Astrocyte (in vitro differentiated cells and primary cell): ENCODE measurements at regions not wholly inside any gene's neighbourhood (a gene's known extent, or its start where the extent isn't known, plus 50 kb on each side); places are given as distances from the start of the nearest gene placed in this dataset.

Source experiments
- DNase-seq: peaks from one replicate; pipeline ENCODE4 v3.0.0-alpha.2; 2010; ENCODE audit warnings: low read depth
- FAIRE-seq: peaks from 2 replicates; lab custom pipeline; 2011; peaks lifted over from hg19 to GRCh38; lab: Jason Lieb, UNC
- H2AFZ ChIP-seq: 2 replicates; pipeline ENCODE4 v1.6.0; 2012; ENCODE audit warnings: low read depth, low read length, inconsistent platforms
- H3K27ac ChIP-seq: 2 replicates; pipeline ENCODE4 v1.5.1; 2011; ENCODE audit warnings: low read depth, low read length, inconsistent platforms
- H3K27me3 ChIP-seq: 2 replicates; pipeline ENCODE4 v1.6.0; 2011; ENCODE audit warnings: low read length, inconsistent platforms; ENCODE audit not compliant: insufficient read depth
- H3K36me3 ChIP-seq: 2 replicates; pipeline ENCODE4 v1.5.1; 2011; ENCODE audit warnings: low read length, inconsistent platforms; ENCODE audit not compliant: insufficient read depth
- H3K4me1 ChIP-seq: 2 replicates; pipeline ENCODE4 v1.5.1; 2011; ENCODE audit warnings: low read length, inconsistent platforms; ENCODE audit not compliant: insufficient read depth
- H3K4me2 ChIP-seq: 2 replicates; pipeline ENCODE4 v1.6.0; 2012; ENCODE audit warnings: low read length, inconsistent platforms
- H3K4me3 ChIP-seq: 2 replicates; pipeline ENCODE4 v1.5.1; 2011; ENCODE audit warnings: low read depth, mild to moderate bottlenecking, low read length, inconsistent platforms; ENCODE audit not compliant: insufficient read depth
- H3K79me2 ChIP-seq: 2 replicates; pipeline ENCODE4 v1.6.0; 2012; ENCODE audit warnings: mild to moderate bottlenecking, low read length, inconsistent platforms; ENCODE audit not compliant: insufficient read depth
- H3K9ac ChIP-seq: 2 replicates; pipeline ENCODE4 v1.6.0; 2012; ENCODE audit warnings: mild to moderate bottlenecking, low read length, inconsistent platforms
- H3K9me3 ChIP-seq: 2 replicates; pipeline ENCODE4 v1.5.1; 2012; ENCODE audit warnings: low read depth, mild to moderate bottlenecking, low read length, inconsistent platforms; ENCODE audit not compliant: insufficient read depth
- H4K20me1 ChIP-seq: 2 replicates; pipeline ENCODE4 v1.6.0; 2012; ENCODE audit warnings: low read length, inconsistent platforms; ENCODE audit not compliant: insufficient read depth
- H3K27ac Mint-ChIP-seq: one replicate; pipeline ENCODE4 v1.8.0; 2021; ENCODE audit warnings: mild to moderate bottlenecking, mixed read lengths; ENCODE audit not compliant: unreplicated experiment
- H3K27me3 Mint-ChIP-seq: one replicate; pipeline ENCODE4 v1.8.0; 2021; ENCODE audit warnings: low read depth, mixed read lengths; ENCODE audit not compliant: unreplicated experiment
- H3K36me3 Mint-ChIP-seq: one replicate; pipeline ENCODE4 v1.8.0; 2021; ENCODE audit warnings: low read depth, mixed read lengths; ENCODE audit not compliant: unreplicated experiment
- H3K4me1 Mint-ChIP-seq: one replicate; pipeline ENCODE4 v1.8.0; 2021; ENCODE audit warnings: low read depth, mixed read lengths; ENCODE audit not compliant: unreplicated experiment
- H3K4me3 Mint-ChIP-seq: one replicate; pipeline ENCODE4 v1.8.0; 2021; ENCODE audit warnings: mild to moderate bottlenecking, moderate library complexity, mixed read lengths; ENCODE audit not compliant: unreplicated experiment
- H3K9me3 Mint-ChIP-seq: one replicate; pipeline ENCODE4 v1.8.0; 2021; ENCODE audit warnings: mild to moderate bottlenecking, mixed read lengths; ENCODE audit not compliant: unreplicated experiment
- CTCF ChIP-seq: IDR thresholded peaks from 2 replicates; pipeline ENCODE4 v1.5.1; 2011; ENCODE audit warnings: low read depth, mild to moderate bottlenecking, inconsistent platforms, low read length, moderate library complexity; ENCODE audit not compliant: insufficient read depth
- EZH2 ChIP-seq: IDR thresholded peaks from 2 replicates; pipeline ENCODE4 v1.6.1; 2012; ENCODE audit warnings: mild to moderate bottlenecking, low read length, inconsistent platforms; ENCODE audit not compliant: insufficient read depth

GRCh38 chr16:6946106-6946505 is 386.5 kb upstream of the RBFOX1 start:
- no peaks in the 10 kb centered on the region for H3K9me3 ChIP-seq
- Mint-ChIP-seq H3K27ac (no peak overlapping the region), H3K4me3 (no peak overlapping the region), H3K27me3 (peaks cover 3% of the 10 kb centered on the region), H3K36me3 (no peaks in the 10 kb centered on the region), H3K9me3 (peaks cover 6% of the 10 kb centered on the region), H3K4me1 (no peaks in the 10 kb centered on the region)
- DNase-seq, result no peak
- no peak overlapping the region for H3K4me2 ChIP-seq
- no peaks in the 10 kb centered on the region for H3K36me3 ChIP-seq
- H3K4me3 ChIP-seq, result no peak overlapping the region
- H3K9ac ChIP-seq, result no peak overlapping the region
- no peaks in the 10 kb centered on the region for H4K20me1 ChIP-seq
- H3K27me3 ChIP-seq, result no peaks in the 10 kb centered on the region
- H3K27ac ChIP-seq, result no peak overlapping the region
- no peak for TF ChIP-seq CTCF
- TF ChIP-seq EZH2, result no peak
- no peak for FAIRE-seq
- no peak overlapping the region for H2AFZ ChIP-seq
- no peaks in the 10 kb centered on the region for H3K79me2 ChIP-seq
- no peaks in the 10 kb centered on the region for H3K4me1 ChIP-seq

GRCh38 chr16:6940968-6941367 is 391.7 kb upstream of the RBFOX1 start:
- Mint-ChIP-seq H3K4me3 (no peak overlapping the region), H3K27ac (no peak overlapping the region), H3K4me1 (no peaks in the 10 kb centered on the region), H3K27me3 (no peaks in the 10 kb centered on the region), H3K9me3 (peaks cover 2% of the 10 kb centered on the region), H3K36me3 (no peaks in the 10 kb centered on the region)
- no peak overlapping the region for H2AFZ ChIP-seq
- no peaks in the 10 kb centered on the region for H3K27me3 ChIP-seq
- H4K20me1 ChIP-seq, result no peaks in the 10 kb centered on the region
- no peaks in the 10 kb centered on the region for H3K36me3 ChIP-seq
- H3K9me3 ChIP-seq, result no peaks in the 10 kb centered on the region
- H3K79me2 ChIP-seq, result no peaks in the 10 kb centered on the region
- H3K4me2 ChIP-seq, result no peak overlapping the region
- no peaks in the 10 kb centered on the region for H3K4me1 ChIP-seq
- DNase-seq (no peak), FAIRE-seq (no peak)
- no peak overlapping the region for H3K9ac ChIP-seq
- H3K4me3 ChIP-seq, result no peak overlapping the region
- TF ChIP-seq EZH2 (no peak), CTCF (no peak)
- no peak overlapping the region for H3K27ac ChIP-seq

GRCh38 chr16:6937641-6938040 is 395.0 kb upstream of the RBFOX1 start:
- no peaks in the 10 kb centered on the region for H3K36me3 Mint-ChIP-seq
- H3K9me3 ChIP-seq, result no peaks in the 10 kb centered on the region
- H4K20me1 ChIP-seq, result no peaks in the 10 kb centered on the region
- H3K9me3 Mint-ChIP-seq, result peaks cover 3% of the 10 kb centered on the region
- H2AFZ ChIP-seq, result no peak overlapping the region
- no peak overlapping the region for H3K27ac ChIP-seq
- no peak overlapping the region for H3K4me3 ChIP-seq
- no peak for DNase-seq
- H3K27me3 ChIP-seq, result no peaks in the 10 kb centered on the region
- H3K36me3 ChIP-seq, result no peaks in the 10 kb centered on the region
- no peak overlapping the region for H3K9ac ChIP-seq
- TF ChIP-seq EZH2, result no peak
- TF ChIP-seq CTCF, result no peak
- no peaks in the 10 kb centered on the region for H3K79me2 ChIP-seq
- no peak for FAIRE-seq
- H3K27me3 Mint-ChIP-seq, result no peaks in the 10 kb centered on the region
- H3K4me2 ChIP-seq, result no peak overlapping the region
- H3K27ac Mint-ChIP-seq, result no peak overlapping the region
- no peaks in the 10 kb centered on the region for H3K4me1 ChIP-seq
- H3K4me3 Mint-ChIP-seq, result no peak overlapping the region
- H3K4me1 Mint-ChIP-seq, result no peaks in the 10 kb centered on the region
